Tibial artery (tissue), 4 donors: ENCODE measurements at regions not wholly inside any gene's neighbourhood (a gene's known extent, or its start where the extent isn't known, plus 50 kb on each side); places are given as distances from the start of the nearest gene placed in this dataset.

Source experiments
- DNase-seq, 2 donors: peaks; one replicate each; pipeline ENCODE4 v3.0.0-alpha.2; 2019
- H3K27ac ChIP-seq, 2 donors: fragments of 200-600 bp; sonication (generic) in 1 of 2; 1 replicate in 1 of 2; 2 replicates in 1 of 2; pipeline ENCODE4 v1.5.1; 2018 to 2019; ENCODE audit warnings: mild to moderate bottlenecking in 1 of 2
- H3K27me3 ChIP-seq, 2 donors: fragments of 200-600 bp; sonication (generic) in 1 of 2; one replicate each; pipeline versions ENCODE4 v1.5.1 to v1.6.0; 2016 to 2019
- H3K36me3 ChIP-seq, 3 donors: fragments of 200-600 bp; sonication (generic) in 2 of 3; one replicate each; pipeline ENCODE4 v1.5.1; 2016 to 2019; ENCODE audit warnings: mild to moderate bottlenecking in 2 of 3
- H3K4me1 ChIP-seq, 4 donors: fragments of 200-600 bp; sonication (generic) in 2 of 4; 1 replicate in 3 of 4; 2 replicates in 1 of 4; pipeline ENCODE4 v1.5.1; 2016 to 2019
- H3K4me3 ChIP-seq, 2 donors: fragments of 200-600 bp; sonication (generic) in 1 of 2; 1 replicate in 1 of 2; 2 replicates in 1 of 2; pipeline ENCODE4 v1.5.1; 2018 to 2019; ENCODE audit warnings: mild to moderate bottlenecking in 2 of 2
- H3K9me3 ChIP-seq, 3 donors: fragments of 200-600 bp; sonication (generic) in 1 of 3; one replicate each; pipeline ENCODE4 v1.5.1; 2016 to 2019
- CTCF ChIP-seq, 2 experiments: fragments of 200-600 bp in 1 of 2; fragments of 450-650 bp in 1 of 2; IDR thresholded peaks; one replicate each; pipeline ENCODE4 v1.5.1; 2017 to 2019; ENCODE audit warnings: antibody characterized with exemption in 2 of 2, mild to moderate bottlenecking in 1 of 2, moderate library complexity in 1 of 2
- intact Hi-C: fragments of 100-400 bp; cut with DNase I; formaldehyde crosslinking; loops from one replicate; pipeline ENCODE4 v1.15.0; 2023; ENCODE audit warnings: low total_unique reads

DNA sequence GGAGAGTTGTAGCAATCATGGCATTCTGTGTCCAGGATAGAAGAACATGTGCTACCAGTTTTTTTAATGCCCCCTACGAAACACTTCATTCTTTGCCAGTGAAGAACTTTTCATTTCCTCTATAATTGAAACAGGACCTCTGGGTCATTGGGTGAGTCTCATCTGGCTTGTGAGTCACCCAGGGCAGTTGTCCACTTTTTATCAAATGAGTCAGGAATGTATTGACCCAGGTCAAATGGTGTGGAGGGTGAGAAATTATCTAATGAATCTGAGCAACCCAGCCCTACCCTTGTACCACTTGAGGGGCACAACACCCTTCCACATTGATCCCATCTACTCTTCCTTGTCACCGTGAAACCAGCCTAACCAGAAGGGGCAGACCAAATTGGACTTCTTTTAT is 417.3 kb upstream of the PROX1 start:
- no peak overlapping the region for H3K4me3 ChIP-seq
- H3K27me3 ChIP-seq, result no peaks in the 10 kb centered on the region
- no peak overlapping the region for H3K27ac ChIP-seq
- intact Hi-C loops, result no loop called here
- no peak for TF ChIP-seq CTCF (IDR thresholded peaks at IDR 0.05)
- no peaks in the 10 kb centered on the region for H3K9me3 ChIP-seq
- no peaks in the 10 kb centered on the region for H3K36me3 ChIP-seq
- DNase-seq, result no peak
- H3K4me1 ChIP-seq, result no peaks in the 10 kb centered on the region

DNA sequence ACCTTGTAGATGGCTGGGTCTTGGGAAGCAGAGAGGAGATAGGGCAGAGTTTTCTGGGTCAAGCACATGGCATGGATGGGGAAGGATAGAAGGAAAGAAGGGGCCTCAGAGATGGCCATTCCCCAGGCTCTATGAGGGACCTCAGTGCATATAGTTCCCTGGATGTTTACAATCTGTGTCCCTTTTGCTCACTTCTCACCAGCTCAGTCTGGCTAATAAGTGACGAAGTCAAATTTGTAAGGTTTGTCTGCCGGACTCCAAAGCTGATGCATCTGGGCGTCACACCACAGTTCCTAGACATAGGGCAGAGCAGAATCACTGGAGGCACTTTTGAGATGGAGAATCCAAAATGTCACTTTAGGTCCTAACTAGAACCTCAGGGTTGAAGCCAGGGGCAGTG is 416.4 kb upstream of the PROX1 start:
- Histone ChIP-seq H3K4me1 (no peaks in the 10 kb centered on the region), H3K4me3 (no peak overlapping the region), H3K36me3 (no peaks in the 10 kb centered on the region), H3K9me3 (no peaks in the 10 kb centered on the region), H3K27me3 (no peaks in the 10 kb centered on the region), H3K27ac (no peak overlapping the region)
- no peak for DNase-seq
- intact Hi-C loops, result no loop called here
- TF ChIP-seq CTCF (IDR thresholded peaks at IDR 0.05), result no peak

DNA sequence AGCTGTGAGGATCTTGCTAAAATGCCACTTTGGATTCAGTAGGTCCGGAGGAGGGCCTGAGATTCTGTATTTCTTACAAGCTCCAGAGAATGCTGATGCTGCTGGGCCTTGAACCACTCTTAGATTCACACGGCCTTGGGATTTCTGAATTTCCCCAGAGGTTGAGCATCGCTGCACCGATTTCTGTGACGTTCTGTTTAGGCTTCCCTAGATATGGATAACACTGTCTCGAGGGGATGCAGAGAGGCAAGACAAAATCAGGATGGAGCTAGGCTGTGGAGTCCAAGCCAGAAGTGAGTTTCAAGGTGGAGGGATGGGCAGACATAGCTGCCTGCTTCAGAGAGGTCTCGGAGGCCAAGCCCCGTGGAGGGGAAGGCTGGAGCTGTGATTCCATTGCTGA is 415.9 kb upstream of the PROX1 start:
- TF ChIP-seq CTCF (IDR thresholded peaks at IDR 0.05), result no peak
- Histone ChIP-seq H3K36me3 (no peaks in the 10 kb centered on the region), H3K4me3 (no peak overlapping the region), H3K27ac (no peak overlapping the region), H3K27me3 (no peaks in the 10 kb centered on the region), H3K4me1 (no peaks in the 10 kb centered on the region), H3K9me3 (no peaks in the 10 kb centered on the region)
- no peak for DNase-seq
- intact Hi-C loops, result no loop called here

DNA sequence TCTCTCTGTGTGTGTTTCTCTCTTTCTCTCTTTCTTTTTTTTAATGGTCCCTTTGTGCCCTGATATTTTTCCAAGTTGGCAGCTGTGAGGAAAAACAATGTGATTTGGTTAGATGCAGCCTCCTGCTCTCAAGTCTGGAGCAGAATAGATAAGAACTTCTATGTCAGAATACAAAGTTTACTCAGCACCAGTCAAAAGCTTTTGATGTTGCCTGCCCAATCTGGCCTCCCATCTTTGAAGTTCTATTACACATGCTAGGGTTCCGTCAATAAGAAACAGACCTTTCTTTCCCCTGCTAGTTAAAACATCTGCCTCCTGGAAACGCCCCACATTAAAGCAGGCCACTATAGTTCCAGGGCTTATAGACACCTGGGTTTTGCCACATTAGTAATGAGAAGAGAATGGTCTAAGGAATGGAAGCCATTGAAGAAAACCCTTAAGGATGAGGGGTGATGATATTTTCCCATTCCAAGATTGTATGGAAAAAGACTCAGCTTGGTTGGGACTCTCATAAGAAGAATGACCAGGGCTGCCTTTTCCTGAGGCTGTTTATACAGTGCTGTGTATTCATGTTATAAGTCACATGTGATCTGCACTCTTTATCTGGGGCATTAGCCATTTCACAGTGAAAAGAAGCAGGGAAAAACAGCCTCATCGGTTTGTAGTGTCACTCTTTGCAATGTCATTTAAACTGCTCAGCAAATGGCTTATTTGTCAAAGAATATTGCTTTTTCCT is 414.7 kb upstream of the PROX1 start:
- no peaks in the 10 kb centered on the region for H3K9me3 ChIP-seq
- no peaks in the 10 kb centered on the region for H3K36me3 ChIP-seq
- H3K4me1 ChIP-seq, result no peaks in the 10 kb centered on the region
- H3K27me3 ChIP-seq, result no peaks in the 10 kb centered on the region
- no peak overlapping the region for H3K27ac ChIP-seq
- TF ChIP-seq CTCF (IDR thresholded peaks at IDR 0.05), result no peak
- H3K4me3 ChIP-seq, result no peak overlapping the region
- intact Hi-C loops, result no loop called here
- DNase-seq, result no peak

DNA sequence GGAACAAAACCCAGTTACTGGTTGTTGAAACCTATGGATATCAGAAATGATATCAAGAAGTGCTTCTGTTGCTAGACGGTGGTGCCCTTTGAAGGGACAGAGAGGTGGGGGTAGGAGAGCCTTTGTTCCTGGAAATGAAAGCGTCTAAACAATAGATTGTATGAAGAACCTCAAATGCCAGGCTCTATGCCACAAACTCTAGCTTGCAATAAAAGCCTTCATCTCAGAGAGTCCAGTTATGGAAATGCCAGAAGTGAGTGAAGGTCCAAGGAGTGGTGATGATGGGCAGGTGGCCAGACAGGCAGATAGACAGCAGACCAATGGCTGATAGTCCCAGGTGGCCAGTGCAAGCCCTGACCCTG is 414.1 kb upstream of the PROX1 start:
- Histone ChIP-seq H3K36me3 (no peaks in the 10 kb centered on the region), H3K9me3 (no peaks in the 10 kb centered on the region), H3K4me1 (no peaks in the 10 kb centered on the region), H3K27ac (no peak overlapping the region), H3K27me3 (no peaks in the 10 kb centered on the region), H3K4me3 (no peak overlapping the region)
- intact Hi-C loops, result no loop called here
- no peak for DNase-seq
- TF ChIP-seq CTCF (IDR thresholded peaks at IDR 0.05), result no peak
